Sigmoid colon (tissue), 4 donors: ENCODE measurements at regions not wholly inside any gene's neighbourhood (a gene's known extent, or its start where the extent isn't known, plus 50 kb on each side); places are given as distances from the start of the nearest gene placed in this dataset.

Experiments used
- EP300 ChIP-seq, 4 donors: sonication (generic); formaldehyde crosslinking; IDR thresholded peaks; one replicate each; pipeline ENCODE4 v1.6.1; 2017; ENCODE audit warnings: antibody characterized with exemption in 4 of 4
- POLR2A ChIP-seq, 2 donors: fragments of 450-650 bp; IDR thresholded peaks; one replicate each; pipeline ENCODE4 v1.6.1; 2016; ENCODE audit warnings: antibody characterized with exemption in 2 of 2, mild to moderate bottlenecking in 2 of 2, moderate library complexity in 2 of 2
- POLR2AphosphoS5 ChIP-seq, 4 donors: sonication (generic); formaldehyde crosslinking; IDR thresholded peaks; one replicate each; pipeline ENCODE4 v1.6.1; 2017; ENCODE audit warnings: antibody characterized with exemption in 4 of 4

DNA sequence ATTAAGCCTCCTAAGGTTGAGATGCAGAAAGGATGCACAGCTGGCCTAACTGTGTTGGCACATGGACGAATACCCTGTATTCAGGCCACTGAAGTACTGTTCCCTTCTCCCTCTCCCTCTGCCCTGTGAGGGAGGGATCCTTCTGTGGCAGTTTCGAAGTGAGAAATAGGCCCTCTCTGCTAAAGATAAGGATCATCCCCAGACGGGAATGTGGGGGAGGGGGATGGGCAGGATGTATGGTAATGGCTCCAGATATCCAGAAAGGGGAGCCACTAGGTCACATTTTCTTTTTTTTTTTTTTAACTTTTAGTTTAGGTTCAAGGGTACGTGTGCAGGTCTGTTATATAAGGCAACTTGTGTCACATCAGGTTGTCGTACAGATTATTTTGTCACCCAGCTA, 463.1 kb downstream of the TBL1XR1 start:
- TF ChIP-seq POLR2AphosphoS5 (IDR thresholded peaks at IDR 0.05): no peak
- TF ChIP-seq POLR2A (IDR thresholded peaks at IDR 0.05): no peak
- TF ChIP-seq EP300 (IDR thresholded peaks at IDR 0.05): no peak
